Stimulated activated CD4-positive, alpha-beta T cell treated with anti-CD3 and anti-CD28 coated beads, Interleukin-1b, Interleukin-23, amount 100 ng/mL, for 48 hours (primary cell): ENCODE measurements at regions not wholly inside any gene's neighbourhood (a gene's known extent, or its start where the extent isn't known, plus 50 kb on each side); places are given as distances from the start of the nearest gene placed in this dataset.
"Not testable (repeated sequence)": the region's sequence is repeated elsewhere in the genome, so short reads cannot be mapped to it uniquely, and the experiment has no call there.

Experiments used
- DNase-seq: peaks from one replicate; pipeline ENCODE4 v3.0.0-alpha.2; 2020

DNA sequence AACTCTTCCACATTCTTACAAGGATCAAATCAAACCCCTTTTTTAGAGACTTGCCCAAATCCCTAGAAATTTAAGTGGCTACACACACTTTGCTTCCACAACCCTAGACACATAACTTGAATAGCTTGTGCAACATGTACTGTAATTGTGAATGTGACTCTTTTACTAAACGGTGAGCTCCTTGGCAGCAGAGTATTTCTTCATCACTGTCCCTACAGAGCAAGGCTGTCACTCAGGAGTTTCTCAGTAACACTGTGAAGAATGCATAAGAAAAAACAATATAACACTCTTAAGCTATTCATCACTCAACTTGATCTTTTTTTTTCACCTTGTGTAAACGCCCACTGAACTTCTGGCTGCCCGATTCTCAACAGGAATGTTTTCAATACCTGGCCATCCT is 53.8 kb upstream of the ADAMTS18 start:
- DNase-seq: no peak

DNA sequence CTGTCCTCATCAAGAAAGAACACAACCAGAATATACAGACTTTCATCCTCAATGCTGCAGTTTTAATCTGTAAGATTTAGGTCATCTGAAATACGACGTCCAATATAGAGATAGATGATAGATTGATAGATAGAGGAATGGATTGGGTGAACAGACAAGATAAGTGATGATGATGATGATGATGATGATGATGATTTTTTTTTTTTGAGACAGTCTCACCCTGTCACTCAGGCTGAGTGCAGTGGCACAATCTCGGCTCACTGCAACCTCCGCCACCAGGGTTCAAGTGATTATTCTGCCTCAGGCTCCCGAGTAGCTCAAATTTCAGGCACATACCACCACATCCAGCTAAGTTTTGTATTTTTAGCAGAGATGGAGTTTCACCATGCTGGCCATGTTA is 56.3 kb upstream of the ADAMTS18 start:
- DNase-seq: no peak

DNA sequence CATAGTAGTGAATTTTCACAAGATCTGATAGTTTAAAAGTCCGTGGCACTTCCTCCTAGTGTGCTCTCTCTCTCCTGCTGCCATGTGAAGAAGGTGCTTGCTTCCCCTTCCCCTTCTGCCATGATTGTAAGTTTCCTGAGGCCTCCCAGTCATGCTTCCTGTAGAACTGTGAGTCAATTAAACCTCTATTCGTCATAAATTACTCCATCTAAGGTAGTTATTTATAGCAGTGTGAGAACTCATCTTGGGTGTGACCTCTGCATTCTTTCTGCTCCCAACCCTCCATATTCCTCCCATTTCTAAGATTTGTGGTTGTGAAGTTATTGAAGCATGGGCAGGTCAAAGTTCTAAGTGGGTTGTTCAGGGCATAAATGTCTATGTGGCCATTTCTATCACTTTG is 62.1 kb upstream of the ADAMTS18 start:
- no peak for DNase-seq

DNA sequence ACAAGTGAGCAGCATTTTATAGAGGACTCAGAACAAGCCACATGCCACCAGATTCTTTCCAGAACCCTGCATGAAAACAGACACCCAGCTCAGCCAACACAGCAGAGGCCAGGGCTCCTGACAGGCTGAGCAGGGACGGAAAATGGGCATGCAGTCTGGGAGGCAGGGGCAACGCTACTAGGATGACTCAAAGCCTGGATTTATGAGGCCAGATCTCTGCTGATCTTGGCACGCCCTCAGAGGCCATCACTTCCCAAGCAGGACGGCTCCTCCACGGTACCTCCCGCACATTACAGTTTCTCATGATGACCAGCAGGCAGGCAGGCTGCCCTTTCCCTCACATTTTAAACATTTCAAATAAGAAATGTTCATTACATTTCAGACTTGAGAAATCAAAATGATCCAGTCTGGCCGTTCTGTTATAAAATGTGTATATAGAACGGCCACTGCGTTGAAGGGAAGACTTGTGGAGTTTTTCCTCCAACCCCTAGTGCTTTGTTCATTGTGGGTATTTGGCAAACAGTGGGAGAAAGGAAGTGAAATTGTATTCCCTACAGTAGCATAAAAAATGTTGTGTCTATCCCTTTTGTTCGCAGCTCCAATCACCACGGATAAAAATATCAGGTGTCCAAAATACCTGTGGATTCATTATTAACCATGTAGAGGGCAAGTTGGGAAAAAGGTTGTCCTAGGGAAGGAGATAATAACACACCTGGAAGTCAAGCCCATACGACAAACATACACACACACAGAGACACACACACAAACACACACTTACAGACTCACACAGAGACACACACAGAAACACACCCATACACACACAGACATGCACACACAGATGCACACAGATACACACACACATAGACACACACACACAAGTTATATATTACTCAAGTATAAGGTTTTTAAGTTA is 64.8 kb upstream of the ADAMTS18 start:
- DNase-seq: no peak

DNA sequence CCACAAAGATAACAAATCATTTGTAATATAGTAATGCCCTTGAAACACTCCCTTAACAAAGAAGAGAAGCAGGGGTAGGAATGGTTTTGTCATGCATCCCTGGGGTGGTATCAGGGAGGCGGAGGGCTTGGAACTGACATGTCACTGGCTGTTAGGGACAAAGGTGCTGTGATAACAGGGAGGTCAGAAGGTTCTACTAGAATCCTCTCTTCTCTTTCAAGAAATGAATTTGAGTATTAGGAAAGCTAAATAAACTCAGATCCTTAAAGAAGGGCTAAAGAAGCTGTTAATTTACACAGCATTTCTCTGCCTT is 65.4 kb upstream of the ADAMTS18 start:
- DNase-seq: no peak

DNA sequence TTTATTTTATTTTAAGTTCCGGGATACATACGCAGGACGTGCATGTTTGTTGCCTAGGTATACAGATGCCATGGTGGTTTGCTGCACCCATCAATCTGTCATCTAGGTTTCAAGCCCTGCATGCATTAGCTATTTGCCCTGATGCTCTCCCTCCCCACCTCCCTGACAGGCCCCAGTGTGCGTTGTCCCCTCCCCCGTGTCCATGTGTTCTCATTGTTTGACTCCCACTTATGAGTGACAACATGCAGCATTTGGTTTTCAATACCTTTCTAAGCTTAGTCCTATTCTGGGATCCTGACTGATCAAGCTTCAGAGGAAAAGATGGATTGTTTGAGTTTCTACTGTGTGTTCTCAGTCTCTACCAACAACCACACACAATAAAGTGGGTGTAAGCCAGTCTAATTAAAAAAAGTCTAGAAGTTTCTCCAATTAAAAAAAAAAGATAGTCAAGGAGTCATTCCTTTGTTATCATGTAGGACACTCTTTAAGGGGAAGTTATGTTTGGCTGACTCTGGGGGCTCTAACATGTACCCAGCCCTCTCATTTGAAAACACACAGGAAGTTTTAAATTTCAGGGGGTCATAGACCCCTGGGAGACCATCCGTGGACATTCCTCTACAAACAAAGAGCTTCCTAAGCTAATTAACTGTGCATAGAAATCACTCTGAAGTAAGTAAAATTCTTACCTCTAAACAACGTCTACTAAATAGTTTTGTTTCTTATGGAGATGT is 66.3 kb upstream of the ADAMTS18 start:
- DNase-seq: no peak

DNA sequence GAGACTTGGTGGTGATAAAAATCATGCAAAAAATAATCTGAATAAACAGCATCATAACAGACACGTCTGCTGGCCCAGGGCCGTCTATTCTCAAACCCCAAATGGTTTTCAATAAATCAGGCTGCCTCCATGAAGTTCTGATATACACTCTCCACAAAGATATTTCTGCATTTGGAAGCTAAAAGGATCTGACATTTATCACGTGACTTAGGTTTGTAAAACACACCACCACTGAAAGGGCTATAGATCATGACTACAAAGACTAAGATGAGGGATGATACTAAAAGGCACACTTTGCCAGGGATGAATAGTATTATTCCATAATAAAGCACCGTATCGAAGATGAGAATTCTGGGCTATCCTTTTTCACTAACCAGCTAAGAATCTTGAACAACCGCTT is 67.6 kb upstream of the ADAMTS18 start:
- no peak for DNase-seq

DNA sequence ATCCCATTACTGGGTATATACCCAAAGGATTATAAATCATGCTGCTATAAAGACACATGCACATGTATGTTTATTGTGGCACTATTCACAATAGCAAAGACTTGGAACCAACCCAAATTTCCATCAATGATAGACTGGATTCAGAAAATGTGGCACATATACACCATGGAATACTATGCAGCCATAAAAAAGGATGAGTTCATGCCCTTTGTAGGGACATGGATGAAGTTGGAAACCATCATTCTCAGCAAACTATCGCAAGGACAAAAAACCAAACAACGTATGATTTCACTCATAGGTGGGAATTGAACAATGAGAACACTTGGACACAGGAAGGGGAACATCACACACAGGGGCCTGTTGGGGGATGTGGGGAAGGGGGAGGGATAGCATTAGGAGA is 71.7 kb upstream of the ADAMTS18 start:
- not testable (repeated sequence) for DNase-seq

DNA sequence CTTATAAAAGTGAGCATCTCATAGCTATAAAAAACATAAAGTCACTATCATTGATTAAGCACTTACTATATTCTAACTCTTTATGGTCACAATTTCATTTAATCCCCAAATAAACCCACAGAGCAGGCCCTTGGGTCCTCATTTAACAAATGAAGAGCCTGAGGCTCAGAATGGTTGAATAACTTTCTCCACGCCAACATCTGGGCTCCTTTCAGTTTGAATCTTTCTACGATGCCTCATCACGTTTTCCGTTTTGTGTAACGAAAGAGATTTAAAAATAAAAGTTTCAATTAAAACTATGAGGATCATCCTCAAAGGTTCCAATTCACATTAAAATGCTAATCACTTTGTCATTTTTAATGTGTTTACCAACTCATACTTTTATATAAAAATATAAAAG is 74.2 kb upstream of the ADAMTS18 start:
- no peak for DNase-seq

DNA sequence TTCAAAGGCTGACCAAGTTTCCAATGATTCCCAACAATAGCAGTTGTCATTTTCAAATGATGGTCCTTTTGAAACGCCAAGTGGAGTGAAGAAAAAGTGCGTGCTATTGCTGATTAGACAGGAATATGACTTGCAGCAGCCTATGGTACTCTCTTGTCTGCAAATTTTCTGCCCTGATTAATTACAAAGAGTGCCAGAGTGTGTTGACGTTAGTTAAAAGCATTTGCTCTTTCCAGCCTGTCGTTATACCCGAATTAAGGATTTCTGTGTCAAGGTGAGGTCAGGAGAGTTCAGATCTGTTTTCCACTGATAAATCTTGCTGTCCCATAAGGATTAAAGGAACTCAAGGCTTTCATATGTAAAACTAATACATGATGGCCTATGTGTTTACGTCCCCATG is 75.0 kb upstream of the ADAMTS18 start:
- DNase-seq: no peak

DNA sequence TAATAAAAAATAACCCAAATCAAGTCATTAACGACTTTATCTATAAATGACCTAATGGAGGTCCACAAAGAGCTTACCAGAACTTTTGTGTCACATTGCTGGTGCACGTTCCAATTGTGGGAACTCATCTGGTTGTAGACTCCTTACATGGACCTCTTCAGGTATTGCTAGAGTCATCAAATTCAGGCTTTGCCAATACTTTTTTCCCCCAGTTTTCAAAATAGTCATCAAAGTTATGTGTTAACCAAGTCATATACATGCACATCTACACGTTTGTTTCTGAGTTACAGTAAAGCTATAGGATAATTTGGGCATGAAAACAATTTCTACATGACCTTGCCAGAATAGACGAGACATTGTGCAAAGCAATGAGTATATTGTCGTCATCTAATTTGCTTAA is 76.2 kb upstream of the ADAMTS18 start:
- DNase-seq: no peak

DNA sequence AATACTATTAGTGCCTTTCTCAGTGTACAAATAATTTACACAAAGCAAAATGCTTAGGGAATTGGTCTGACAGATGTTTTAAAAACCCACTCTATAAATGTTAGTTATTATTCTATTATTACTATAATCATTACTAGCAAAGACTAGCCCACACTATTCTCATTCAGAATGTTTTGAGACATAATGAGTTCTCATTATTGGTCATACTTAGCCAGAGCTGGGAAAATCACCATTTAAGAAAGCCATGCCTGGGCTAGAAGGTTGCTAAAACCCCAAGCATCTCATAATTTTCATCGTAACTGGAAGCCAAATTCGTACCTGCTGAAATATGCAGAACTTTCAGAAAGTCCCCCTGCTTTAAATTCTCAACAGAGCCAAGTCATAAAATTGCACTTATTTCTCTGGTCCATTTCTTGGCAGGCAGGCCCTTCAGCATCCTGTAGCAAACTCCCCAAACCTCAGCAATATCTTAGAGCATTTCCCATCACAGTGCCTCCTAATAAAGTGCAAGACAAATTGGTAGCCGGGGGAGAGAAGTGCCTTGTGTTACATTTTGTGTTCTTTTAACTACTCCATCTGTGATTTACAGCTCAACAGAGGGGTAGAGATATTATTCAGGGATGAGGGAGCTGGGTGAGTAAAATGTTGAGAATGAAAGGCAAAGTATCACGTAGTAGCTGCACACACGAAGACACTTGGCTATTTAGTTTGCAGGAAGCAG is 79.8 kb upstream of the ADAMTS18 start:
- no peak for DNase-seq

DNA sequence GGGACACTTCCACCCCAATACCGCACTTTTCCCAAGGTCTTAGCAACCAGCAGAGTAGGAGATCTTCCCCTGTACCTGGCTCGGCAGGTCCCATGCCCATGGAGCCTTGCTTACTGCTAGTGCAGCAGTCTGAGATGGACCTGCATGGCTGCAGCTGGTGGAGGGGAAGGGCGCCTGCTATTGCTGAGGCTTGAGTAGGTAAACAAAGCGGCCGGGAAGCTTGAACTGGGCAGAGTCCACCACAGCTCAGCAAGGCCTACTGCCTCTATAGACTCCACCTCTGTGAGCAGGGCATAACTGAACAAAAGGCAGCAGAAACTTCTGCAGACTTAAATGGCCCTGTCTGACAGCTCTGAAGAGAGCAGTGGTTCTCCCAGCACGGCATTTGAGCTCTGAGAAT is 90.4 kb upstream of the ADAMTS18 start:
- DNase-seq: not testable (repeated sequence)

DNA sequence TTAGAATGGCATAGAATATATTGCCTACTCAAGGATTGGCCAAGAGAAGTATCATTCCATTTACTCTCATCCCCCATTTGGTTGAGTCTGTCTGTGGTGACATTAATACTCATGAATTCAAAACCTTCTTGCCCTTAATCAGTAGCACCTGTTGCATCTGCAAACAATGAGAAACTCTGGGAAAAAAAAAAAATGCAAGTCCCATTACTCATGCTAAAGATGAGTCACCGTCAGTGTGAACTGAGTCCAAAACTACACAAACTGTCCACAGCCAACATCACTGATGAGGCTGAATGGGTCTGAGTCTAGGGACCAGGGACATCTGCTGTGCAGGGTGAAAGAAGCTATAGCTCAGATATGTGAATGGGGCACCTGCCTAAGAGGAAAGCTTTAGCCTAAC is 96.9 kb upstream of the ADAMTS18 start:
- no peak for DNase-seq

DNA sequence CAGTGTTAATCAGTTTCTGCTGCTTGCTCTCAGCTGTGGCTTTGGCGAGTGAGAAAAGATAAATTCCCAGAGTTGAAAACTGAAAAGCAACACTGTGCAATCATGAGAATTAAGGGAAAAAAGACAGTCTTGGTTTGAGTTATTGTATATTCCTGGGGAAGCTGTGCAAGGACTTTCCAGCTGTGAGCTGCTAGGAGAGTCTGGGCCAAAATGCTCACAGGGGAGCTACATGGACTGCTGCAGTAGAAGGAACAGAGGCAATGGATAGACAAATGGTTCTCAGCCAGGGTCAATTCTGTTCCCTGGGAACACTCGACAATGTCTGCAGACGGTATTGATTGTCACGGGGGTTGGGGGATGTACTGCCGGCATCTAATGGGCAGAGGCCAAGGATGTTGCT is 102.0 kb upstream of the ADAMTS18 start:
- no peak for DNase-seq

DNA sequence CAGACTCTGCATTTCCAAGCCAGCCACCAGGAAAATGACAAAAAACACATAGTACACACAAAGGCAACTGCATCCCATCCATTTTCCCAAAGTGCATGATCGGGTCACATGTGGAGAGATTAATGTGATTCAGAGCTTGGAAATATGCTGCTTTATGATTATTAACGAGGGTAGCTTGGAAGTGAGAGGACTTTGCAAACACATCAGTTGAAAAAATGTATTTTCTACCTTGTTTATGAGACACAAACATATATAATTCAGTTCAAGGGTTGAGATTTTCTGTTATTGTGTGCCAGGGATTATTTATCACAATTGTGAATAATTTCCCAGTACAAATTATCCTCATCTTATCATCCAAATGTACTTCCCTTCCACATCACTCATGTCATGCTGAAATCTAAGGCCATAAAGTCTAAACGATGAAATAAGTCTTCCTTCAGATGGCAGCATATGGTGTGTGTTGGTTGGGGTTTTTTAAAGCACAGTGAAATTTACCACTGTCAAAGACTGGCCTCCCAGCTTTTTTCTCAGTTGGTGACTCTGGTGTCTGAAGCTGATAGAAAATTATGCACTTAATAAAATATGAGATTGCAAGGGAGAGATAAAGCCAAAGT is 104.7 kb upstream of the ADAMTS18 start:
- DNase-seq: no peak

DNA sequence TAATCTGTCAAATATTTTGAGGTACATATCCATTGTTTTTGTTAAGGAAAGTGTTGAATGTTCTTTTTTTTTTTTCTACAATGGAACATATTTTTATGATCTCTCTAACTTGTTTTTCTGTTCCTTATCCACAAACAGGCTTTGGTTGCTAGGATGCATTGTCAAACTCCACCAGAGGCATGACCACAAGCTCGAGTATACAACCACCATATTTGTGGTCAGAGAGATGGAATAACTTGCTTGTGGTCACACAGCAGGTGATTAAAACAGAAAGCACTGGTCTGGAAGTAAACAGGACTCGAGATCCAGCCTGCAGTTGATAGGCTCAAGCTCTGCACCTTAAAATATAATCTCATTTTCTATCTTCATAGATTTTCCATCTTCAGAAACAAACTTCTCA is 105.8 kb upstream of the ADAMTS18 start:
- no peak for DNase-seq

DNA sequence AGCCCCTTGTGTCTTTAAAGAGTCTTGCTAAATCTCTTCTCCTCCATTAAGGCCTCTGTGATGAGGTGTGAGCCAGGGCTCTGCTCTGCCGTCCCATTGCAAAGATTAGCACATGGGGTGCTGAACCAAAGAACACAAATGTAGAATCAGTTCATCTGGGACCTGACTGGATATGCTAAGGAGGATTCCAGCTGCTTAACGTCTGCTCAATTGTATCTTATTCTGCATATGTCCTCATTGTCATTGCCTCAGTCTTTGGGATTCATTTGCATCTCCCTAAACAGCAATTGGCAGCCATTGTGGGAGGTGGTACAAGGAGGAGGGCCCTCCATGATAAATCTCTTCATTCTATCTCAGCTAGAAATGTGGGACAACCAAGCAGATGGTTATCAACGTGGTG is 106.3 kb upstream of the ADAMTS18 start:
- DNase-seq: no peak

DNA sequence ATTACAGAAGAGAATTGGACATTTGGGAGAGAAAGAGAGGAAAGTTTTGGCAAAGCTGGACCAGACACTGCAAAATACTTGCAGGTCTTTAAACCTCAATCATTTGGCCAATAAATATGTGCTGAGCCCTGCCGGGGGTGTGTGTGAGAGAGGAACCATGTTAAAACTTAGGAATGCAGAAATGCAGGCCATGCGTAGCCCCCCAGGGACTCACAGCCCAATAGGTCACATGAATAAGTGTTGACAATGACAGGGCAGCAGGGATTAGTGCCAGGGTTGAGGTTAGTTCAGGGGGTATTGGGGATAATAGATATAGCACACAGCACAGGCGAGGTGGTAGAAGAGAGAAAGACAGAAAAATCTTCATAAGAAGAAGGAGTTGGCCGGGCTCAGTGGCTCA is 113.3 kb upstream of the ADAMTS18 start:
- no peak for DNase-seq

DNA sequence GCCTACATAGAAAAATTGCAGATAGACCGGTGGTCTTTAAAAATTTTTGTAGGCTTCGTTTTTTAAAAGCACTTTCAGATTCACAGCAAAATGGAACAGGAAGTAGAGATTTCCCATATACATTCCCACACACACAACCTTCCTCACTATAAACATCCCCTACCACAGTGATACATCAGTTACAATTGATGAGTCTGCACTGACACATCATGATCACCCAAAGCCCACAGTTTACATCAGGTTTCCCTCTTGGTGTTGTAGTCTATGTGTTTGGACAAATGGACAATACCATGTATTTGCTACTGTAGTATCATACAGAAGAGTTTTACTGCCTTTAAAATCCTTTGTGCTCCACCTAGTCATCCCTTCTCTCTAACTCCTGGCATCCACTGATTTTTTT is 113.9 kb upstream of the ADAMTS18 start:
- no peak for DNase-seq

DNA sequence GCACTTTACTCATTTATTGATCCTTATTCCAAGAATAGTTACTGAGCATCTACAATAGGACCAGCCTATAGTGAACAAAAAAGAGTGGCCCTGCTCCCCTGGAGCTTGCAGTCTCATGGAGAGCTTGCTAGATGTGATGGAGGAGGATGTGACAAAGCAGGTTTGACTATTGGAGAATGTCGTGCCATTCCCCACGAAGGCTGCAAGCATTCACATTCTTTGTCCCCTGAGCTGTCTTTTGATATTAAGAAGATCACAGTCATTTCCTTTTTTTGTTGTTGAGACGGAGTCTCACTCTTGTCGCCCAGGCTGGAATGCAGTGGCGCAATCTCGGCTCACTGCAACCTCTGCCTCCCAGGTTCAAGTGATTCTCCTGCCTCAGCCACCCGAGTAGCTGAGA is 115.0 kb upstream of the ADAMTS18 start:
- no peak for DNase-seq

DNA sequence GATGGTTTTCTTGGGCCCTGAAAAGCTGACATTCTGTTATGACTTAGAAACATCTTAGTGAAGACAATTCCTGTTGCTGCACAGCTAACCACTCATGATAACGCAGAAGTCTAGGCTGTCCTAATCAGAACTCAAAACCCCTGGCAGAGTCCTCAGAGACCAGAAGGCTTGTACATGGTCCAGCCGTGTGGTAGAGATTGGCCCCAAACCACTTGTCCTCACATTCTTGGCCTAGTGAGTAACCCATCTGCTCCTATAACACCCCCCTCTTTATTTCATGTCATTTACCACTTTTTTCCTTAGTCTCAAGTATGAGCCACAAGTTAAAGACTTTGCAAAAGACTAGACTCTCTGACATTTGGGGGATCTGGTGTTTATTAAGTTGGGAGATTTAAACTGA is 116.5 kb upstream of the ADAMTS18 start:
- no peak for DNase-seq

DNA sequence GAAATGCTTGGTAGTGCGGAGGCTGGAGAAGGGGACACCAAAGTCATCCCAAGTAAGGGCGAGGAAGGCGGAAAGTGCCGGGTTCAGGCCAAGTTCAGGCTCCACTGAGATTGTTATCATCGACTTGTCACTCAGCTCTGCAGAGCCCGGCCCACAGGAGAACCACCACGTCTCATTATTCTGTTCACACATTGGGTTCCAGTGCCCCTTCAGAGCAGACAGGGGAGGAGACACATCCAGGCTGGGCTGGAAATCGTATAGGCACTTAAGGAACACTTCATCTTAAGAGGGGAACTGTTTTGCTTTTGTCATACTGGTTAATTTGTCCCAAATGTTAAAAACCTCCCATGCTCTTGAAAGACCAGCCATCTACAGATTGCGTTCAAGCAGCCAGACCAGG is 118.3 kb upstream of the ADAMTS18 start:
- DNase-seq: no peak

DNA sequence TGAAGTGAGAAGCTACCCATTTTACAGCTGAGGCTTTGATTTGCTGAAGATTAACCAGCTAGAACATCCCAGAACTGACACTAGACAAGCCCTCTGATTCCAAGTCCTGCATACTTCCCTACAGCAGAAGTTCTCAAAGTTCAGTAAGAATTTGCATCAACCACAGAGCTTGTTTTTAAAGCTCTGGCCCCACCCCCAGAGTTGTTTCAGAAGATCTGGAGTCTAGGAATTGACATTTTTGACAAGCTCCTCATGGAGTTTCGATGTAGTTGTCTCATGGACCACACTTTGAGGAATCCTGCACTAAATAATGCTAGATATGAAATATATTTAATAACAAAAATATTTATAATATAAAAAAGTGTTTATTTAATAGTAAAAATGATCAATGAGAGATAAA is 120.3 kb upstream of the ADAMTS18 start:
- no peak for DNase-seq
